HEK293T (cell line): ENCODE measurements at regions not wholly inside any gene's neighbourhood (a gene's known extent, or its start where the extent isn't known, plus 50 kb on each side); places are given as distances from the start of the nearest gene placed in this dataset.

Experiments
- CTCF ChIA-PET: fragments of 350-600 bp; formaldehyde crosslinking; extraction: SDS; loops from one replicate; lab custom pipeline; 2021; ENCODE audit warnings: antibody characterized with exemption, inconsistent platforms; lab: Yijun Ruan, JAX
- POLR2A ChIA-PET: fragments of 350-600 bp; formaldehyde crosslinking; extraction: SDS; loops from one replicate; lab custom pipeline; 2020; ENCODE audit warnings: antibody characterized with exemption, inconsistent platforms; lab: Yijun Ruan, JAX
- DNase-seq: peaks from one replicate; pipeline ENCODE4 v3.0.0; 2012; ENCODE audit warnings: mixed read lengths; ENCODE audit errors: extremely low spot score
- ARNT ChIP-seq: fragments of 450-650 bp; IDR thresholded peaks from 2 replicates; pipeline ENCODE4 v1.6.1; 2017; ENCODE audit warnings: mild to moderate bottlenecking
- BHLHE40 ChIP-seq: fragments of 450-650 bp; IDR thresholded peaks from 2 replicates; pipeline ENCODE4 v1.6.1; 2016; ENCODE audit warnings: mild to moderate bottlenecking, moderate library complexity, borderline replicate concordance
- CTBP1 ChIP-seq: fragments of 450-650 bp; IDR thresholded peaks from 2 replicates; pipeline ENCODE4 v1.6.1; 2016; ENCODE audit warnings: borderline replicate concordance
- ELF4 ChIP-seq: fragments of 450-650 bp; IDR thresholded peaks from 2 replicates; pipeline ENCODE4 v1.6.1; 2017; ENCODE audit warnings: antibody characterized with exemption
- FOXA1 ChIP-seq: fragments of 450-650 bp; IDR thresholded peaks from 2 replicates; pipeline ENCODE4 v1.6.1; 2016; ENCODE audit warnings: mild to moderate bottlenecking
- FOXK2 ChIP-seq: fragments of 450-650 bp; IDR thresholded peaks from 2 replicates; pipeline ENCODE4 v1.6.1; 2016; ENCODE audit warnings: mild to moderate bottlenecking
- FOXM1 ChIP-seq: fragments of 450-650 bp; IDR thresholded peaks from 2 replicates; pipeline ENCODE4 v1.6.1; 2017; ENCODE audit warnings: mild to moderate bottlenecking, borderline replicate concordance
- HDGF ChIP-seq: fragments of 450-650 bp; IDR thresholded peaks from 2 replicates; pipeline ENCODE4 v1.6.1; 2017; ENCODE audit warnings: antibody characterized with exemption, borderline replicate concordance
- L3MBTL2 ChIP-seq: fragments of 450-650 bp; conservative IDR thresholded peaks from 2 replicates; pipeline ENCODE4 v1.6.1; 2016; ENCODE audit warnings: mild to moderate bottlenecking
- LEF1 ChIP-seq: fragments of 450-650 bp; IDR thresholded peaks from 2 replicates; pipeline ENCODE4 v1.6.1; 2017; ENCODE audit warnings: mild to moderate bottlenecking, borderline replicate concordance
- NFRKB ChIP-seq: fragments of 450-650 bp; IDR thresholded peaks from 2 replicates; pipeline ENCODE4 v1.6.1; 2016; ENCODE audit warnings: mild to moderate bottlenecking, moderate library complexity
- SP1 ChIP-seq: fragments of 450-650 bp; IDR thresholded peaks from 2 replicates; pipeline ENCODE4 v1.6.1; 2017
- SUZ12 ChIP-seq: fragments of 450-650 bp; IDR thresholded peaks from 2 replicates; pipeline ENCODE4 v1.6.1; 2016; ENCODE audit warnings: mild to moderate bottlenecking
- TARDBP ChIP-seq: fragments of 450-650 bp; IDR thresholded peaks from 2 replicates; pipeline ENCODE4 v1.6.1; 2016
- ZNF384 ChIP-seq: fragments of 450-650 bp; IDR thresholded peaks from 2 replicates; pipeline ENCODE4 v1.6.1; 2016
- TF ChIP-seq, protein P1 (sequence below): fragments of 450-650 bp; IDR thresholded peaks from 2 replicates; pipeline ENCODE4 v1.6.1; 2016

- ChIA-PET CTCF (no interaction called here), POLR2A (no interaction called here)
- TF ChIP-seq HDGF (no peak), ZNF384 (no peak)
- no peak for DNase-seq
Observed at GRCh38 chr6:8562125-8562524, 126.8 kb upstream of the SLC35B3 start.

GRCh38 chr6:8558953-8559352 lies 123.6 kb upstream of the SLC35B3 start:
- CTCF ChIA-PET = no interaction called here
- TF ChIP-seq L3MBTL2 (no peak), SP1 (no peak), ARNT (no peak), TARDBP (no peak), FOXA1 (no peak), HDGF (no peak)
- POLR2A ChIA-PET = no interaction called here

GRCh38 chr6:8557014-8557748 lies 121.8 kb upstream of the SLC35B3 start:
- ChIA-PET POLR2A (no interaction called here), CTCF (interaction anchor here (0.6 kb wide), 1 partner anchor 105 kb away, joined by 3 read pairs; no protein-coding TSS in a partner anchor)
- no peak for DNase-seq
- TF ChIP-seq BHLHE40 (no peak), HDGF (no peak), FOXM1 (no peak), SUZ12 (no peak), CTBP1 (no peak), ARNT (no peak), L3MBTL2 (no peak), ZNF384 (no peak), FOXK2 (no peak), FOXA1 (no peak), TARDBP (no peak), NFRKB (no peak), LEF1 (no peak), ELF4 (no peak), SP1 (no peak)
- TF ChIP-seq, protein P1, sequence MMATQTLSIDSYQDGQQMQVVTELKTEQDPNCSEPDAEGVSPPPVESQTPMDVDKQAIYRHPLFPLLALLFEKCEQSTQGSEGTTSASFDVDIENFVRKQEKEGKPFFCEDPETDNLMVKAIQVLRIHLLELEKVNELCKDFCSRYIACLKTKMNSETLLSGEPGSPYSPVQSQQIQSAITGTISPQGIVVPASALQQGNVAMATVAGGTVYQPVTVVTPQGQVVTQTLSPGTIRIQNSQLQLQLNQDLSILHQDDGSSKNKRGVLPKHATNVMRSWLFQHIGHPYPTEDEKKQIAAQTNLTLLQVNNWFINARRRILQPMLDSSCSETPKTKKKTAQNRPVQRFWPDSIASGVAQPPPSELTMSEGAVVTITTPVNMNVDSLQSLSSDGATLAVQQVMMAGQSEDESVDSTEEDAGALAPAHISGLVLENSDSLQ = no peak

More at GRCh38 chr6:8558953-8559352, 123.6 kb upstream of the SLC35B3 start:
- no peak for DNase-seq

DNA sequence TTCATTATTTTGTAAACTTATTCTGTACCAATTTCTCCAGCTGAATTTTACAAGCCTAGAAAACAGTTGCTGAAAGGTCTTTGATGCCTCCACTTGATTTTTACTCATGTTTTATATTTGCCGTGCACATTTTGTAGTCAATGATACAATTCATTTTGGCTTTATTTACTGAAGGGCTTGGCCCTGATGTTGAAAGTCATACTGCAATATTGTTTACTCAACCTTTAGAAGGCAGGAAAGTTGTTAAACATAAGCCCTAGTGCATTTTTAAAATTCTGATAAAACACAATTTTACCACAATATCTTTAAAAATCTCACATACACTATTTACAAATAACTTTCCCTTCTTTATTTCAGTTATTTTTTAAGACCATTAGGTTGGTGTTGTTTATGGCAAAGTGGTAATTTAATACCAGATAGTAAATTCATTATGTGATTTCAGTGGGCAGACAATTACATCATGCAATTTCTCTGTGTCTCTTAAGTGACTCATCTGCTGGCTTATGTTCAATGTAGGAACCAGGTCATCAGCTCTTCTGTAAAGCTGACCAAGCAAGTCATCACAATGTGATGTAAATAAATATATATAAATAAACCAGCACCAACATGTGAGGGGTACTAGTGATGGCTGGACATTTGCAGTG lies 121.1 kb upstream of the SLC35B3 start:
- DNase-seq = peak; percentile 5
- ChIA-PET POLR2A (no interaction called here), CTCF (interaction anchor here (0.6 kb wide), 1 partner anchor 104 kb away, joined by 3 read pairs; no protein-coding TSS in a partner anchor)
- TF ChIP-seq BHLHE40 = no peak
- TF ChIP-seq CTBP1 = no peak
- no peak for TF ChIP-seq SUZ12
- TF ChIP-seq FOXA1 = no peak
- TF ChIP-seq TARDBP = no peak
- TF ChIP-seq, protein P1 = no peak
- TF ChIP-seq SP1 = no peak
- TF ChIP-seq ZNF384 = no peak
- no peak for TF ChIP-seq ARNT
- TF ChIP-seq ELF4 = no peak
- no peak for TF ChIP-seq NFRKB
- no peak for TF ChIP-seq LEF1
- no peak for TF ChIP-seq FOXK2
- no peak for TF ChIP-seq FOXM1
- no peak for TF ChIP-seq HDGF

- ChIA-PET POLR2A (no interaction called here), CTCF (no interaction called here)
- TF ChIP-seq SUZ12 = no peak
- no peak for TF ChIP-seq TARDBP
- TF ChIP-seq HDGF = no peak
- TF ChIP-seq LEF1 = no peak
- TF ChIP-seq ZNF384 = no peak
- TF ChIP-seq L3MBTL2 = no peak
- TF ChIP-seq, protein P1 = no peak
- TF ChIP-seq ELF4 = no peak
- no peak for TF ChIP-seq FOXM1
- no peak for TF ChIP-seq FOXA1
- no peak for TF ChIP-seq BHLHE40
- TF ChIP-seq SP1 = no peak
- TF ChIP-seq FOXK2 = no peak
- no peak for TF ChIP-seq CTBP1
- TF ChIP-seq NFRKB = no peak
- TF ChIP-seq ARNT = no peak
- DNase-seq = no peak
Observed at GRCh38 chr6:8551993-8552392, 116.6 kb upstream of the SLC35B3 start.

DNA sequence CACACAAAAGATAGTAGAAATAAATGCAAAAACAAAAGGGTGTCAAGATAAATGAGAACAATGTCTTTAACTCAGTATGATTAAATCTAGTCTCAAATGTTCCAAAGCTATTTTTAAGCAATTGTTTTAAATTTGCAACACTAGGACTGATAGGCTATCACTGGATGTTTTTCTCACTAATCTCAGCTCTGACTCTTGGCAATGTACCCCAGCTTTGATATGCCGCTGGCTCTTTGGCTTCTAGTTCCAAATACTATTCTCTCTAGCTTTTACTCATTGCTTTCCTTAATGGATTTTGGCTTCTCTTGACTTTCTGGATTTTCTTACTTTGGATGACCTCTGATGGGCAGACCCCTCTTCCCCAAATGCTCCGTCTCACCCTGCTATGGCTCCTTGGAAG lies 116.0 kb upstream of the SLC35B3 start:
- DNase-seq = no peak
- TF ChIP-seq ZNF384 = no peak
- no peak for TF ChIP-seq FOXA1
- TF ChIP-seq L3MBTL2 = no peak
- TF ChIP-seq SP1 = no peak
- TF ChIP-seq FOXK2 = no peak
- CTCF ChIA-PET = no interaction called here
- POLR2A ChIA-PET = no interaction called here
